GM12874 (cell line): ENCODE measurements at regions not wholly inside any gene's neighbourhood (a gene's known extent, or its start where the extent isn't known, plus 50 kb on each side); places are given as distances from the start of the nearest gene placed in this dataset.

Experiments
- TF ChIP-seq, protein P1 (sequence below): IDR thresholded peaks from 2 replicates; pipeline ENCODE4 v1.5.1; 2011; ENCODE audit warnings: low read depth, mild to moderate bottlenecking, control low read depth, low read length, moderate library complexity; ENCODE audit not compliant: insufficient read depth

DNA sequence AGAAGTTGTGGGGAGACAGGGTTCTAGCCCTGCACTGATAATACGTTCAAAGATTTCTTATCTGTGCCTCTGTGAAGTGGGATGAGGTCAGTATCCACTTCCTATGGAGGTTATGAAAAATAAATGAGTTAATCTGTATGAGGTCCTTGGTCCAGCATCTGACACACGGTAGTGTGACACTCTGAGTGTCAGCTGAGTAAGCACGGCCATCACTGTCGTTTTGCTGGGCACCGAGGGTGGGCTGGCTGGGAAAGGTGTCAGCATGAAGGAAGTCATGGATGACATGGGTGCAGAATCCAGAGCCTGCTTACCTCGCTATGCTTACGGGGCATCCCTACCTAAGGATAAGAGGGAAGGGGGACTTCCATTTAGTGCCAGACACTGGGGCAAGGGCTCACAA lies 150.3 kb downstream of the INHBB start:
- TF ChIP-seq, protein P1, sequence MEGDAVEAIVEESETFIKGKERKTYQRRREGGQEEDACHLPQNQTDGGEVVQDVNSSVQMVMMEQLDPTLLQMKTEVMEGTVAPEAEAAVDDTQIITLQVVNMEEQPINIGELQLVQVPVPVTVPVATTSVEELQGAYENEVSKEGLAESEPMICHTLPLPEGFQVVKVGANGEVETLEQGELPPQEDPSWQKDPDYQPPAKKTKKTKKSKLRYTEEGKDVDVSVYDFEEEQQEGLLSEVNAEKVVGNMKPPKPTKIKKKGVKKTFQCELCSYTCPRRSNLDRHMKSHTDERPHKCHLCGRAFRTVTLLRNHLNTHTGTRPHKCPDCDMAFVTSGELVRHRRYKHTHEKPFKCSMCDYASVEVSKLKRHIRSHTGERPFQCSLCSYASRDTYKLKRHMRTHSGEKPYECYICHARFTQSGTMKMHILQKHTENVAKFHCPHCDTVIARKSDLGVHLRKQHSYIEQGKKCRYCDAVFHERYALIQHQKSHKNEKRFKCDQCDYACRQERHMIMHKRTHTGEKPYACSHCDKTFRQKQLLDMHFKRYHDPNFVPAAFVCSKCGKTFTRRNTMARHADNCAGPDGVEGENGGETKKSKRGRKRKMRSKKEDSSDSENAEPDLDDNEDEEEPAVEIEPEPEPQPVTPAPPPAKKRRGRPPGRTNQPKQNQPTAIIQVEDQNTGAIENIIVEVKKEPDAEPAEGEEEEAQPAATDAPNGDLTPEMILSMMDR, result no peak

DNA sequence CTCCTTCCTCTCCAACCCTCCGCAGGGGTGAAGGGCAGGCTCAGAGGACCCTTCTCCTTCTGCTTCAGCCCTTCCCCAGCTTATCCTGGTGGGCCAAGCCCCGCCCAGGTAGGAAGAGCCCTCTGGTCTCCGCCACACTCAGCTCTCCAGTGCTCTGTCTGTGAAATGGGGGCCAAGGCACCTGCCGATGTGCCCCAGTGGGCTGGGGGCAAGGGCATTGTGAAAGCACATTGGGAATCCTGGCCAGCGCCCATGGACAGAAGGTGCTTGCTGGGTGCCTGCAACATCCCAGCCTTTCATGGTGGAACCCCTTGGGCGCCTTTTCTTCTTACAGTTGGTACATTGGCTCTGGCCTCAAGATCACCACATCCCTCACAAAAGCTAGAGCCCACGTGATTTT lies 150.8 kb downstream of the INHBB start:
- TF ChIP-seq, protein P1, result no peak

DNA sequence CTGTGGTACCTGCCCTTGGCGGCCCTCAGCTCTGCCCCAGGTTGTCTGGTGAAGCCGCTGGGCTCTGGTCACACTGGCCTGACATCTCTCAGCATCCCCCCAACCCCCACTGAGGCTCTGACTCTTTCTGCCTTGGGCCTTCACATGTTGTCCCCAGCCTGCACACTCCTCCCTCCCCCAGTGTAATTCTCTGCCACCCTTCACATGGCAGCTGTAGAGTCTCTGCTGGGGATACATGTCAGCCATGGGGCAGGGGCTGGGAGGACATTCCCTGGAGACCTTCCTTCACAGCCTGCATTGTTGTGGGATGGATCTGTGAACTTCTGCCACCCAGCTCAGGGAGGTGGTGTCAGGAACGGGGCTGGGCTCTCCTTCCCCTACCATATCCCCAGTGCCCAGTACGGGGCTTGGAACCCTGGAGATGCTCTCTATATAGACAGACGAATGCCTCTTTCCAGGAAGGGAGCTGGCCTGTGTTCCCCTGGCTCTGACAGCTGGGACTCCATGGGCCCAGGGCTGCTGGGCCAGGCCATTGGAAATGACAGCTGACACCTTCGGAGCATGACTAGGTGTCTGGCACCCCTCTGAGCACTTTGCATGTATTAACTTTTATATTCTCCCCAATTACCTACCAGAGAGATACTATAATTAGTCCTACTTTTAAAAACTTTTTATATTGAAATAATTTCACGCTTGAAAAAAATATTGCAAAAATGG lies 151.5 kb downstream of the INHBB start:
- TF ChIP-seq, protein P1, result no peak

DNA sequence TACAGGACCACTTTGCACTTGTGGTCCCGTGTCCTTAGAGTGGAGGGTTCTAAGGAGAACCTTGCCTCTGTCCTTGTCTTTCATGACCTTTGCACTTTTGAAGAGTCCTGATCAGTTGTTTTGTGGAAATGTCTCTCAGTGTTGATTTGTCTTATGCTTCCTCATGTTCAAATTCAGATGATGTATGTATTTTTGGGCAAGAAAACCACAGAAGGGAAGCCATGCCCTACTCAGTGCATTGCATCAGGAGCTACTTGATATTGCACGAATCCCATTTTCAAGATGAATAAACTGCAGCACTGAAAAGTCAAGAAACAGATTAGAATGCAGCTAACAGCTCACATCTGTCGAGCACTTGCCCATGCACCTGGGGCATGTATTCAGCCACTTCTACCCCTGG lies 152.2 kb downstream of the INHBB start:
- TF ChIP-seq, protein P1, result no peak

GRCh38 chr2:120498576-120499394 lies 152.8 kb downstream of the INHBB start:
- TF ChIP-seq, protein P1, result no peak

DNA sequence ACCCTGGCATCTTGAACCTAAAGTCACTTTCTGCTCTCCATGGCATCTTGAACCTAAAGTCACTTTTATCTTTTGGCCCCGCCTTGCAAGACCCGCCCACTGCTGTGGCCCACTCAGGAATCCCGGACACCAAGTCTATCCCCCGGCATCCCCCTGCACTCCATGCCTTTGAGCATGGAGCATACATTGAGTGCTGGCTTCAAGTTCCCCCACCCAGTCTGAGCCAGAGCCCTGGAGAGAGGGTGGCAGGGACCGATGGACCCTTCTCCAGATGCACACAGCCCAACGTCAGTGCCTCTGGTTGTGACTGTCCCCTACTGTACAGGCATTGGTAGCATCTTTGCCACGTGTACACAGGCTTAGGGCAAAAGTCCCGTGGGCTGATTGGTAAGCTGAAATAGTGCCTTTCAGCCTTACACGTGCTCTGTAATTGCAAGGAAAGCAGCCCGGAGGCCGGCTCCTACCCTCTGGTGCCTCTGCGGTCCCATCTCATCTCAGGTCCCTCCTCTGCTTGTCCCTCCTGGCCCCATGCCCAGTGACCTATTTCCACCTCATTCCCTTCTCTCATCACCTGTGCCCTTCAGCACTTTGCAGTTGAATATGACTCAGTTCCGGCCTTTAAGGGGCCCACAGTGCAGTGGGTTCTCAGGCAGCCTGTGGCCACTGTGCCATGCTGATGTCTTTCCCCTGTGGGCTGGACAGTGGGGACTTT lies 154.0 kb downstream of the INHBB start:
- TF ChIP-seq, protein P1, result no peak

DNA sequence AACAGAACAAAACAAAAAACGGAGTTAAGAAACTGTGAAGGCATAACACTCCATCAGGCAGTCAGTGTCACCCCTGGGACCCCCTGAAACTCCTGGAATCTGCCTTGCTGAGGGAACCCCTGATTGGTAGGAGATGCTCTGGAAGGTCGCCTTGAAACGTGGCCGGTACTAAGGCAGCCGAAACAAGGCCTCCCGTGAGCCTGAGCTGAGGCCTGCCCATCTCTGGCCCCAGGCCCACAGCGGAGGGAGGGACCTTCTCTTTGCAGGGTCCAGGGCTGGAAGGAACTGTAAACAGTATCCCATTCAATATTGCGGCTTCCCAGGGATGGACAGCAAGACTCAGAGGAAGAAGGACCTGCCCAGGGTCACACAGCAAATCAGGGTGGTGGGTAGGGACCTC lies 155.7 kb downstream of the INHBB start:
- TF ChIP-seq, protein P1, result no peak
